Fibroblast of gingiva (primary cell): ENCODE measurements at regions not wholly inside any gene's neighbourhood (a gene's known extent, or its start where the extent isn't known, plus 50 kb on each side); places are given as distances from the start of the nearest gene placed in this dataset.

Experiments
- DNase-seq: peaks from one replicate; pipeline ENCODE4 v3.0.0-alpha.2; 2011; ENCODE audit warnings: low read depth

- no peak for DNase-seq
These were observed 109.2 kb upstream of the STT3B start for GRCh38 chr3:31423482-31423881.

- no peak for DNase-seq
These were observed 107.3 kb upstream of the STT3B start for GRCh38 chr3:31425401-31425800.

GRCh38 chr3:31427623-31428022 lies 105.1 kb upstream of the STT3B start:
- no peak for DNase-seq

DNA sequence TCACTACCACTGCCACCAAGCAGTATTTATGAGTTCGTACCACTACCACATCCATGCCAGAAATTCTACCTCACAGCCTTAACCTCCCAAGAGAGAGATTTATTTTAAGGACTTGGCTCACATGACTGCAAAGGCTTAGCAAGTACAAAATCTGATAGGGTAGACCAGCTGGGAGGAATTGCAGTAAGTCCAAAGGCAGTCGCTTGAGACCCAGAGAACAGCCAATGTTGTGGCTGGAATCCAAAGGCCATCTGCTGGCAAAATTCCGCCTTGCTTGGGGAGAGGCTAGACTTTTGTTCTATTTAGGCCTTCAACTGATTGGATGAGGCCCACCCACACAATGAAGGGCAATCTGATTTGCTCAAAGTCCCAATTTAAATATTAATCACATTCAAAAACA lies 101.4 kb upstream of the STT3B start:
- no peak for DNase-seq

- no peak for DNase-seq
These were observed 99.6 kb upstream of the STT3B start for GRCh38 chr3:31432897-31433678.

DNA sequence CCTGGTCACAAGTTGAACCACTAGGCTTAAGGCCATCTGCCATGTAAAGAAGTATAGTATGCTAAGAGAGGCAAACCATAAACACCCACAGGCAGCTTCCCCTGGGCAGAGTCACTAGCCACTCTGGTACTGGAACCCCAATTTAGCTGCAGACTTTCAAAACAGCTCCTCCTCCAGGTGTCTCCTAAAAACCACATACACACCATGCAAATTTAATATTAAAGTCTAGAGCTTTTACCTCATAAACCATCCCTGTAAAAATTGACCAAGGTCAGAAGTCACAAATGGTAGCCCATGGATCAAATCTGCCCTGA lies 99.1 kb upstream of the STT3B start:
- no peak for DNase-seq

DNA sequence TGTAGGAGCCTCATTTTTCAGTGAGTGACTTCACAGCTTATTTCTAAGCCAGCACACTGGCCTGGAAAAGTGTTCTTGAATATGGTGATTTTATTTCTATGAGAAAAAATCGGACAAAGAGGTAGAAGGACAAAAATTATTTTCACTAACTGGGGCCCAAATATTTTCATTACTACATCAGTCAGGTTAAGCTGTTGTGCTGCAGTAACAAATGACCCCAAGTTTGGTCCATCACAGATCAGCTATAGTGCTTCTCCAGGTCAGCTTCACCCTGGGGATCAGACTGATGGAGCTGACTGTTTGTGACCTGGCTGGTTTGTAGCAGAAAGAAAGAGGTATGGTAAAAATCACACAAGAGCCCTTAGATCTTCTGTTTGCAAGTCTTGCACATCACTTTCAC lies 97.9 kb upstream of the STT3B start:
- DNase-seq: no peak

DNA sequence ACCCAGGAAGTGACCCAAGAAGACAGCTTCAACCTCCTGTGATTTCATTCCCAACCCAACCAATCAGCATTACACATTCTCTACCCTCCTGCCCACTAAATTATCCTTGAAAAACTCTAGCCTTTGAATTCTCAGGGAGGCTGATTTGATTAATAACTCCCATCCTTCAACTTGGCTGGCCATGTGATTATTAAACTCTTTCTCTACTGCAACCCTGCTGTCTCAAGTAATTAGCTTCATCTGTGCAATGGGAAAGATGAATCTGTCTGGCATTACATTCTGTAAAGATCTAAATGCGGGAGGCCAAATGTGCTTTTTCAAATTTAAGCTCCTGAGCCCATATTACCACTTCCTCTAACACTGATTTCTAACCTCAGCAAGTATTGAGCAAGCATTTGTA lies 95.9 kb upstream of the STT3B start:
- no peak for DNase-seq

DNA sequence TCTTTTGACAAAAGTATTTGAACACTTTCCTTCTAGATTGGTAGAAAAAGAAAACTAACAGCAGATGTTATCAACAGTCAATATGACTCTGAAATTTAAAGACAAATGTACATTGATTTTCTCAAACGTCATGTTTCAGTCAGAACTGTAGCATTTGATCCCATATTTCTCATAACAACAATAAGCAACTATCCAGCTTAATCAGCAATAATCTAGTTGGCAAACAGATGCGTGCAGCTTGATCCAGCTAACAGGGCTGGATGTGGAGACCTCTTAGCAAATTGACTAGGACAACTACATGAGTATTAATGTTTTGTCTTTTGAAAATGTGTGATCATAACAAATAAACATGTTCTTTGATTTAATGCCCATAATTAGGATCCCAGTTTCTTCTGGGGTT lies 94.0 kb upstream of the STT3B start:
- DNase-seq: no peak

- no peak for DNase-seq
These were observed 92.6 kb upstream of the STT3B start for GRCh38 chr3:31439890-31440750.

- DNase-seq: no peak
These were observed 91.8 kb upstream of the STT3B start for GRCh38 chr3:31440878-31441277.

DNA sequence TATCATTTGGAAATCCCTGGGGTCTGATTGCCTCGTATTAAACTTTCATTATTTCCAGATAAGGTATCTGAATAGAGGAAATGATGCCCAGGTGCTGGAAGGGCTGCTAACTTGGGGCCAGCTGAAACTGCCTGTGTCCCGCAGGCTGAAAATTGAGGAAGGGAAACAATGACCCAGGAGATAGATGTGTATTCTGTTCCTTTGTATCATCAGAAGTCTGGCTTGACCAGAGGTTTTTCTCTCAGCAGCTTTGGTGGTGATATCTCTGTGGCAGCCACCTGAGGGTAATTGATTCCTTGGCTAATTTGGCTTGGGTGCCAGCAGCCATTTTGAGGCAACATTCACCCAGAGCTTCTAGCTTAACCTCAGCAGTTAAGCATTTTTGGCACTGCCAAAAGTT lies 90.0 kb upstream of the STT3B start:
- no peak for DNase-seq

GRCh38 chr3:31444220-31445142 lies 88.2 kb upstream of the STT3B start:
- DNase-seq: no peak

DNA sequence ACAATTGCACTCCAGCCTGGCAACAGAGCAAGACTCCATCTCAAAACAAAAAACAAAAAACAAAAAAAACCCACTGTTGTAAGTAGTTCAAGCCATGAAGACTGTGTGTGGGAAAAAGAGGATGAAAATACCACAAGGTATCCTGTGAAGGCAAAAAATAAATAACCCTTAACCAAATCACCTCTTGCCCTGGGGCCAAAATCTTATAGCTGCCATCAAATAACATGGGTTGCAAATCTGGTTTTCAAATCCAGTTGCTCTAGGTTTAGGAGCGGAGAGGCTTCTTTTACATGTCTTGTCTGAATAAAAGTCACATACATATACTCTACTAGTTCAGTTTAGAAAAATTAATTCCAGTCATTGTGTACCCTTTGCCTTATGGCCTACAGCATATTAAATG lies 87.0 kb upstream of the STT3B start:
- no peak for DNase-seq

DNA sequence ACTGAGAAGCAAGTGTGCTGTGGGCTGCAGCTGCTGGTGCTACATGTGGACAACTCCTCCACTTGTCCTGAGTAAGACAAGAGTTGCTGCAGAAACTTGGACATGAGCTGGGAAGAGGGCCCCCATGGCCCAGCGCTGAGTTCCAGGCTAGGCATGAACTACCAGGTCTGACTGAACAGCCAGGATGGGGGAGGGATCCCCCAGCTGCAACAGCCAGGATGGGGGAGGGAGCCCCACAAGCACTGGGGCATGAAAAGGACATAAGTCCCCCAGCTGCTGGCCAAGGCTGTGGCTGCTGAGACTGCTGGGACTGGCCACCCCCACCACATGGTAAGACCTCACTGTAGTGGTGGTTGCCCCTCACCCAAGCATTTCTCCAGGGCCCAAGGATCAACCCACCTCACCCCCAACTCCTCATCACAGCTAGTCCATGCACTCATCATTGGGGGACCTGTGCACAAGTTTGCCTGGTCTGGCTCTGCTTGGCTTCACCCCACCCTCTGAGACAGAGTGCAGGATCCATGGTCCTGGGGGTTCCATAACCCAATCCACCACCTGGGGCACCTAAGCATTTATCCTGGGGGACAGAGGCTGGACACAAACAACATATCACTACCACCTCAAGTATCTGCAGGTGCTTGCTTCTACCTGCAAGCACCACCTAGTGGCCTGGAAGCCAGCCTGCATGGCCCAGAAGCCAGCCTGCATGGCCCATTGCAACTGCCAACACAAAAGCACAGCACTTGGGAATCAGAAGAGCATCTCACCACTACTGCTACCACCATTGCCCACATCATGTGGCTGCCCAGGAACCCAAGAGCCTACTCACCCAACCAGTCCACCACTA lies 84.5 kb upstream of the STT3B start:
- DNase-seq: no peak

DNA sequence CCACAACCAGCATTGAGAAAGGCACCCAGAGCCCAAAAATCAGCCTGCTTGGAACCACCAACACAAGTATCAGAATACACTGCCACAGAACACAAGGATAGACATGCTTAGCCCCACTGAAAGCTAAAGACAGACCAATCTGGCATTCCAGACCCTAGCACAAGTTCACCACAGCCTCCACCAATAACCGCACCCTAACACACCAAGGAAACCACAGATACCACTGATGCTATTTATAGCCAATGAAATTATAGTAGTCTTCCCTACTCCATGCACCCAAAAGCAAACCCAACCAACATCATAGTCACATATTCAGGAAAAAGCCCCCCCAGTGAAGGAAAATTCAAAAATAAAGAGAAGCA lies 83.9 kb upstream of the STT3B start:
- no peak for DNase-seq

- DNase-seq: no peak
These were observed 83.4 kb upstream of the STT3B start for GRCh38 chr3:31449318-31449717.

- no peak for DNase-seq
These were observed 82.4 kb upstream of the STT3B start for GRCh38 chr3:31450345-31450744.

DNA sequence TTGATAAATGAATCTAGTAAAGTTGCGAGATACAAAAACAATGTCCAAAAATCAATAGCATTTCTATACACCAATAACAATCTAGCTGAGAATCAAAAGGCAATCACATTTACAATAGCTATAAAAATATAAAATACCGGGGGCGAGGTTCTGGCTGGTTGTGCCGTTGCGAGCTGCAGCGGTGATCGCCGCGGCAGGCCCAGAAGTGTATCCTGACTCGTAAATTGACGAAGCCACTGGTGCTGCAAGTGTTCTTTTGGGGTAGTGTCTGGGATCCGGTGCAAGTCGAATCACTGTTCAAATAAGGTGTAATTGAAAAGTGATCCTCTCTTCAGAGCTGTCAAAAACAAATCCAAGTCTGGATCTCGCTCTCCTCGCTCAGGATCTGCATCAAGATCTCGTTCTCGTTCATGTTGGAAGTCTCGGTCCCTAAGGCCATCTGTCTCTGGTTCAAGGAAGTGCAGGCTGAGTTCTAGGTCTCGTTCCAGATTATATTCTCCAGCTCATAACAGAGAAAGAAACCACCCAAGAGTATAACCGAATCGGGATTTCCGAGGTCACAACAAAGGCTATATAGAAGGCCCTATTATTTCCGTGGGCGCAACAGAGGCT lies 80.1 kb upstream of the STT3B start:
- DNase-seq: no peak

GRCh38 chr3:31453430-31453829 lies 79.3 kb upstream of the STT3B start:
- no peak for DNase-seq

DNA sequence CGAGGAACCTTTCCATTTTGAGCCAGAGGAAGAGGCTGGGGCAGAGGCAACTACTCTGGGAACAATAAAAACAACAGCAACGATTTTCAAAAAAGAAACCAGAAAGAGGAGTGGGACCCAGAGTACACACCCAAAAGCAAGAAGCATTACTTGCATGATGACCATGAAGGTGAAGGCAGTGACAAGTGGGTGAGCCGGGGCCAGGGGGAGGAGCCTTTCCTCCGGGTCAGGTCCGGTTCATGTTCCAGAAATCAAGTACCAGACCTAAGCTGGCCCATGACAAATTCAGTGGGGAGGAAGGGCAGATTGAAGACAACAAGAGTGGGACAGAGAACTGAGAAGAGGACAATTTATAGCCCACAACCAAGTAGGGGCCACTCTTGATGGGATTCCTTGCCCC lies 77.2 kb upstream of the STT3B start:
- no peak for DNase-seq
